ENCODE measurements at regions not wholly inside any gene's neighbourhood (a gene's known extent, or its start where the extent isn't known, plus 50 kb on each side); places are given as distances from the start of the nearest gene placed in this dataset.

DNA sequence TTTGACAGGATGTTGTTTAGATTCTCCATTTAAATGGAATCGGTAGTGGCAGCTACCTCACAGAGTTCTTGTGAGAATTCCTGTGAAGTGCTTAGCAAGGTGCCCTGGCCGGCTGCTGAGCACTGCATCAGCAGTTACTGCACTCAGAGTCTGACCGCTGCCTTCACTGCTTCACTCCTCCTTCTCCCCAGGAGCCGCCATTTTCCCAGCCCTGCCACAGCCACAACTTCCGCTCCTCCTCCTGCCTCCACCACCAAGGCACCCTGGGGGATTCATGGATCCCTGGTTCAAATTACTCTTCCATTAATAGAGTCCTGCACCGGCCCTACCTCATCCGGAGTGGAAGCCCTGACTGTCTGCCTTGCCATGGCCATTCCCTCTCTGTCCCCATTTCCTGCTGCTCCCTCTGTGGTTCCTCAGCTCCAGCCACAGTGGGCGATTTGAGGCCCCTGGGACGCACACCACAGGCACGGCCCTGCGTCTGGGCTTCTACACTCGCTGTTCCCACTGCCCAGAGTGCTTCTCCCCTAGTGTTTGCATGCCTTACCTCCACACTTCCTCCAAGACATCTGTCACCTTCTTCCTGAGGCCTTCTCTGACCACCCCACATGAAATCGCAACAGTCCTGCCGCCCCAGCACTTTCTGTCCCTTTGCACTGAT lies 210.3 kb downstream of the IPO8 start:
- TF ChIP-seq ZNF19 (tag by site-specific recombination; IDR thresholded peaks at IDR 0.05; ENCODE audit: low read depth) (no peak), TCF7L2 (IDR thresholded peaks at IDR 0.05; ENCODE audit: borderline replicate concordance, low read depth, low read length) (no peak), ZNF10 (tag by site-specific recombination; IDR thresholded peaks at IDR 0.05) (no peak), ZNF544 (tag by site-specific recombination; IDR thresholded peaks at IDR 0.05) (no peak), CTCF (tag by site-specific recombination; IDR thresholded peaks at IDR 0.05) (no peak), ZNF274 (IDR thresholded peaks at IDR 0.05; ENCODE audit: low read length) (no peak), ZNF274 (tag by site-specific recombination; IDR thresholded peaks at IDR 0.05; ENCODE audit: borderline replicate concordance) (no peak), SALL2 (tag by site-specific recombination; IDR thresholded peaks at IDR 0.05; ENCODE audit: borderline replicate concordance) (no peak), ZNF121 (tag by site-specific recombination; IDR thresholded peaks at IDR 0.05) (no peak), ZNF24 (tag by site-specific recombination; IDR thresholded peaks at IDR 0.05) (no peak), ZBTB8A (tag by site-specific recombination; IDR thresholded peaks at IDR 0.05) (no peak), ZNF132 (tag by site-specific recombination; IDR thresholded peaks at IDR 0.05; ENCODE audit: borderline replicate concordance) (no peak), FEZF1 (tag by site-specific recombination; IDR thresholded peaks at IDR 0.05) (no peak)
- TF ChIP-seq, protein P1, sequence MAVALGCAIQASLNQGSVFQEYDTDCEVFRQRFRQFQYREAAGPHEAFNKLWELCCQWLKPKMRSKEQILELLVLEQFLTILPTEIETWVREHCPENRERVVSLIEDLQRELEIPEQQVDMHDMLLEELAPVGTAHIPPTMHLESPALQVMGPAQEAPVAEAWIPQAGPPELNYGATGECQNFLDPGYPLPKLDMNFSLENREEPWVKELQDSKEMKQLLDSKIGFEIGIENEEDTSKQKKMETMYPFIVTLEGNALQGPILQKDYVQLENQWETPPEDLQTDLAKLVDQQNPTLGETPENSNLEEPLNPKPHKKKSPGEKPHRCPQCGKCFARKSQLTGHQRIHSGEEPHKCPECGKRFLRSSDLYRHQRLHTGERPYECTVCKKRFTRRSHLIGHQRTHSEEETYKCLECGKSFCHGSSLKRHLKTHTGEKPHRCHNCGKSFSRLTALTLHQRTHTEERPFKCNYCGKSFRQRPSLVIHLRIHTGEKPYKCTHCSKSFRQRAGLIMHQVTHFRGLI (tag by site-specific recombination; IDR thresholded peaks at IDR 0.05): no peak

Data from HEK293 (cell line).